OCI-LY3 (cell line): ENCODE measurements at regions not wholly inside any gene's neighbourhood (a gene's known extent, or its start where the extent isn't known, plus 50 kb on each side); places are given as distances from the start of the nearest gene placed in this dataset.

ENCODE experiments used
- CTCF ChIP-seq: fragments of 200-600, 300-600 bp; sonication (generic); IDR thresholded peaks from 2 replicates; pipeline ENCODE4 v1.5.1; 2014; ENCODE audit warnings: antibody characterized with exemption, low read length, low read depth
- EZH2phosphoT487 ChIP-seq: fragments of 200-600 bp; shearing (Covaris generic); IDR thresholded peaks from 2 replicates; pipeline ENCODE4 v1.6.1; 2018; ENCODE audit warnings: antibody characterized with exemption, mixed run types, low read depth

DNA sequence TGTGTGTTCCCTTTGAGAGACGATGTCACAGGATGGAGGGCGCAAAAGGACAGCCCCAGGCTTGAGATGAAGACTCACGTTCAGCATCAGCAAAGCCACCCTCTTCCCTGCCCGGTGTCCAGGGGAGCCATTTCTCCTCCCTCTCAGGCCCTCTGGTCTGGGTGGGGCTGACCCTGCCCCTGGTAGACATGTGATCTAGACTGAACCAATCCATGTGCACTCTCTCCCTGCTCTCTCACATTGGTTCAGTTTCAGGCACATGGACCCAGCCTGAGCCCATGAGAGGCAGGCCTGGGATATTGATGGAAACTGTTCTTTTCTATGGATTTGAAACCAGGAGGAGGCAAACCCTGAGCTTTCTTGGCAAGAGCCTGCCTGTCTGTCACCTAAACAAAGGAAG is 115.6 kb upstream of the IGSF21 start:
- no peak for TF ChIP-seq CTCF
- TF ChIP-seq EZH2phosphoT487: no peak
